ENCODE measurements at regions not wholly inside any gene's neighbourhood (a gene's known extent, or its start where the extent isn't known, plus 50 kb on each side); places are given as distances from the start of the nearest gene placed in this dataset.

DNA sequence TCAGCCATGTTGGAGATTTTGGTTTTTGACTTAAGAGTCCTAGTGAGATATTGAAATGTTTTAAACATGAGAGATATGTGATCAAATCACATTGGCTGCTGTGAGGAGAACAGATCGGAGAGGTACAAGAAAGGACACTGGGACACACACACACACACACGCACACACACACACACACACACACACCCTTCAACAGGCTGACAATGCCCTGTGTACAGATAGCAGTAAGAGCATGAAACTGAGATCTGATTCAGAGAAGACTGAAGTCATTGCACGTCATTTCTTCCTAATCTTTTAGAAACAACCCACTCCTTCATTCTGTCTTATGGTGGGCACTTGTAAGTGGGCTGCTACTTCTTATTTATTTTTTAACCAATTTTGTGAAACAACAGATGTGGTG is 200.5 kb upstream of the E2F8 start (continued):
- TF ChIP-seq JUND (IDR thresholded peaks at IDR 0.05; ENCODE audit: borderline replicate concordance, low read depth, low read length), result peak; percentile 54; the same call in 1 of the 2 replicates
- TF ChIP-seq JUND (tag; IDR thresholded peaks at IDR 0.05; ENCODE audit: borderline replicate concordance, low read depth, low read length), result peak; percentile 37; the same call in 1 of the 3 replicates
- peak; percentile 52 for TF ChIP-seq SOX6 (IDR thresholded peaks at IDR 0.05)
- TF ChIP-seq EGR1 (conservative IDR thresholded peaks at IDR 0.05), result no peak
- TF ChIP-seq KDM1A (IDR thresholded peaks at IDR 0.05), result peak; percentile 59 to 60; a peak in 3 of 4 replicates
- no peak for TF ChIP-seq COPS2 (conservative IDR thresholded peaks at IDR 0.05)
- TF ChIP-seq SP2 (IDR thresholded peaks at IDR 0.05; ENCODE audit: extremely low read depth, low read depth, low read length, poor library complexity, severe bottlenecking), result no peak
- no peak for TF ChIP-seq POLR2B (IDR thresholded peaks at IDR 0.05; ENCODE audit: low read depth, partially characterized antibody)
- TF ChIP-seq MXD1 (CRISPR knock-in tag; IDR thresholded peaks at IDR 0.05; ENCODE audit: borderline replicate concordance, poor library complexity, severe bottlenecking), result no peak
- TF ChIP-seq NFE2 (IDR thresholded peaks at IDR 0.05; ENCODE audit: low read depth), result peak; percentile 35; the same call in 1 of the 2 replicates
- TF ChIP-seq, protein P1, sequence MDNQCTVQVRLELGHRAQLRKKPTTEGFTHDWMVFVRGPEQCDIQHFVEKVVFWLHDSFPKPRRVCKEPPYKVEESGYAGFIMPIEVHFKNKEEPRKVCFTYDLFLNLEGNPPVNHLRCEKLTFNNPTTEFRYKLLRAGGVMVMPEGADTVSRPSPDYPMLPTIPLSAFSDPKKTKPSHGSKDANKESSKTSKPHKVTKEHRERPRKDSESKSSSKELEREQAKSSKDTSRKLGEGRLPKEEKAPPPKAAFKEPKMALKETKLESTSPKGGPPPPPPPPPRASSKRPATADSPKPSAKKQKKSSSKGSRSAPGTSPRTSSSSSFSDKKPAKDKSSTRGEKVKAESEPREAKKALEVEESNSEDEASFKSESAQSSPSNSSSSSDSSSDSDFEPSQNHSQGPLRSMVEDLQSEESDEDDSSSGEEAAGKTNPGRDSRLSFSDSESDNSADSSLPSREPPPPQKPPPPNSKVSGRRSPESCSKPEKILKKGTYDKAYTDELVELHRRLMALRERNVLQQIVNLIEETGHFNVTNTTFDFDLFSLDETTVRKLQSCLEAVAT (IDR thresholded peaks at IDR 0.05), result peak in 1 of 2 experiments; percentile 45; a peak in 1 of 4 replicates
- peak in 1 of 2 experiments; percentile 26; a peak in 1 of 4 replicates for TF ChIP-seq RCOR1 (IDR thresholded peaks at IDR 0.05; ENCODE audit: borderline replicate concordance in 1 of 2, low read depth in 2 of 2, low read length in 2 of 2)
- TF ChIP-seq ZNF740 (CRISPR knock-in tag; IDR thresholded peaks at IDR 0.05), result no peak
- no peak for TF ChIP-seq ZNF740 (tag; IDR thresholded peaks at IDR 0.05)
- TF ChIP-seq ELF4 (CRISPR knock-in tag; IDR thresholded peaks at IDR 0.05), result 0 out of 2 replicates have a peak, but pooled peaks have one; percentile 53
- TF ChIP-seq, protein P2, sequence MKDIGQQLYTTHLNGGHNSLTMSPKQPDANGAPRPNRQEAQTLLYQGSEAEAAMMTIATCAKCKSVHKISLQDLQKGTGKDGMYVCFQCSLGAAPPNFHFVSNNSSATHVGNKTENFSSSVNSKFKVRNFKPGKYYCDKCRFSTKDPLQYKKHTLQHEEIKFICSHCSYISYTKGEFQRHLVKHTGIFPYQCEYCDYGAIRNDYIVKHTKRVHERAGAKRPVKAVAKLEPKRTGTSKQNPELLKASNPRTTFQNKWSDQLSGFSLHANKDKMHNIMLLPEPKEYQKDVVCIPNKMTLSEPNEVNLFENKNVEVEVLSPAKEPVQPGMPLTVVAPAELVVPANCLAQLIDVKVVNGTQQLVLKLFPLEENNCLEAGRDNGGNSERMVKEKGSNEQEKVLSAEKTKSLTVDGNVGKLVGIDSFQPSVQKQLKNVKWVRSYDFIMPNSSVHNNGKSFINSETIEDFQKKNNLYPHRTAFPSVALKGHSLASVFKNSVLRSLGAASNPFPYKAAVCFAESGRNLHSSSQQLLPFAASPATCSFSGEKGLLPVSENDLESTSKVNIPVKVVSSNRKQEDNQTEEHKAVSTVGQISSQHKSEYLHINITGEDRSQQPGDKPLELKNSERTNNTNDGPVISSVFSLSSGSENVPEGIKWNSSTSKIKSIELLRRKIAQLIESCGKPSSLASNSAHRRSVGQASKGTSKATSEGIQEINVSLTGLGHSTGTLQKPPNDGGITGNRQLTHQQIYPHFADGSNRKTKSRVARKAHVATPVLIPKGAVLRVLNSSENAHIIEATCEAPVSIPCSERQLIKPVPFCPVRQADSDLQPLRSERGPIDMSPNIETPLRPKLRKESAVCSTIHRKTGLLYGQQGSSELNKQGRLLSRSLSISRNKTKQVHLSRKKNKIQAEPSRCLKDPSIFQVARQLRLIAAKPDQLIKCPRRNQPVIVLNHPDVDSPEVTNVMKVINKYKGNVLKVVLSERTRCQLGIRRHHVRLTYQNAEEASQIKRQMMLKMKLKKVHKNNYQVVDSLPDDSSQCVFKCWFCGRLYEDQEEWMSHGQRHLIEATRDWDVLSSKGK (CRISPR knock-in tag; IDR thresholded peaks at IDR 0.05), result no peak
- TF ChIP-seq CXXC5 (CRISPR knock-in tag; IDR thresholded peaks at IDR 0.05), result no peak
- no peak for TF ChIP-seq PPARD (CRISPR knock-in tag; IDR thresholded peaks at IDR 0.05)
- TF ChIP-seq ZNF561 (CRISPR knock-in tag; conservative IDR thresholded peaks at IDR 0.05), result no peak
- TF ChIP-seq RHOXF2B (CRISPR knock-in tag; conservative IDR thresholded peaks at IDR 0.05), result no peak
- no peak for TF ChIP-seq ATF7 (IDR thresholded peaks at IDR 0.05)
- no peak for TF ChIP-seq XRCC5 (IDR thresholded peaks at IDR 0.05; ENCODE audit: low read depth, low read length)
- TF ChIP-seq CEBPB (tag; IDR thresholded peaks at IDR 0.05), result no peak
- peak; percentile 84 for TF ChIP-seq CREM (IDR thresholded peaks at IDR 0.05; ENCODE audit: low read depth)
- peak; percentile 70 for TF ChIP-seq TAL1 (IDR thresholded peaks at IDR 0.05)
- TF ChIP-seq HDAC1 (IDR thresholded peaks at IDR 0.05), result peak in 1 of 2 experiments; percentile 32; a peak in 1 of 4 replicates
